NCI-H1092 (cell line): ENCODE measurements at regions not wholly inside any gene's neighbourhood (a gene's known extent, or its start where the extent isn't known, plus 50 kb on each side); places are given as distances from the start of the nearest gene placed in this dataset.
A peak's percentile ranks its signal among the peaks of the same experiment; 100 is the strongest.
"Not testable (repeated sequence)": the region's sequence is repeated elsewhere in the genome, so short reads cannot be mapped to it uniquely, and the experiment has no call there.

ENCODE experiments used
- DNase-seq: peaks from one replicate; lab custom pipeline; 2025; lab: John Stamatoyannopoulos, UW

DNA sequence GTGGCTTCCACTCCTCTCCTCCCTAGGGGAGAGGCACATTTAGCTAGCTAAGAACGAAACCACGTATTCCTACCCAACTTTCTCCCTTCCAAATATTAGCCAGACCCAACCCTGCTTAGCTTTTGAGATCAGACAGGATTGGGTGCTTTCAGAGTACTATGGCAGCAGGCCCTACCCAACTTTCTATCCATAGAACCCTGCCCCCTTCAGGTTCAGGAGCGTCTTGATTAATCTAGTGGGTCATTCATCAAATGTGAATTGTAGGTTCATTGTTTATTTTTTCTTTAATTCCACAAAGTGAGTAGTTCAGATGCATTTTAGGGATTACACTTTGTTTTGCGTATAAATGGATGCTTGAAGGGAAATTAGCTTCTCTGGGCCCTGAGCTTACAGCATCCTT, 188.3 kb downstream of the MIB1 start:
- no peak for DNase-seq

DNA sequence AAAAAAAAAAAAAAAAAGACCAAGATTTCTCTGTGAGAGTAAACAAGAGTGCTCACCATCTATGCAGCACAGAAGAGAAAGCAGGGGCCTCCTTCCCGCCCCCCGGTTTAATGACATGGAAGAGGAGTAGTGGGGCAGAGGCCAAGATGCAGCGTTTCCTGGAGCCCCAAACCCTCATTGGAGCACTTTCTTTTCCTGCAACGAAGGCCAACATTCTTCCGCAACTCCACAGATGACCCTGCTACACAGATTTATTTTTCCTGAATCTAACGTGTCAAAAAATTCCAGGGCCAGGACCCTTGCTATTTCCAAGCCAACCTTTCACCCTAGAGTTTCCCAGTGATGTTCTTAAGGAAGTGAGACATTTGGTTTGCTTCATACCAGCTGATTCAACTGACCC, 189.6 kb downstream of the MIB1 start:
- DNase-seq, result no peak

DNA sequence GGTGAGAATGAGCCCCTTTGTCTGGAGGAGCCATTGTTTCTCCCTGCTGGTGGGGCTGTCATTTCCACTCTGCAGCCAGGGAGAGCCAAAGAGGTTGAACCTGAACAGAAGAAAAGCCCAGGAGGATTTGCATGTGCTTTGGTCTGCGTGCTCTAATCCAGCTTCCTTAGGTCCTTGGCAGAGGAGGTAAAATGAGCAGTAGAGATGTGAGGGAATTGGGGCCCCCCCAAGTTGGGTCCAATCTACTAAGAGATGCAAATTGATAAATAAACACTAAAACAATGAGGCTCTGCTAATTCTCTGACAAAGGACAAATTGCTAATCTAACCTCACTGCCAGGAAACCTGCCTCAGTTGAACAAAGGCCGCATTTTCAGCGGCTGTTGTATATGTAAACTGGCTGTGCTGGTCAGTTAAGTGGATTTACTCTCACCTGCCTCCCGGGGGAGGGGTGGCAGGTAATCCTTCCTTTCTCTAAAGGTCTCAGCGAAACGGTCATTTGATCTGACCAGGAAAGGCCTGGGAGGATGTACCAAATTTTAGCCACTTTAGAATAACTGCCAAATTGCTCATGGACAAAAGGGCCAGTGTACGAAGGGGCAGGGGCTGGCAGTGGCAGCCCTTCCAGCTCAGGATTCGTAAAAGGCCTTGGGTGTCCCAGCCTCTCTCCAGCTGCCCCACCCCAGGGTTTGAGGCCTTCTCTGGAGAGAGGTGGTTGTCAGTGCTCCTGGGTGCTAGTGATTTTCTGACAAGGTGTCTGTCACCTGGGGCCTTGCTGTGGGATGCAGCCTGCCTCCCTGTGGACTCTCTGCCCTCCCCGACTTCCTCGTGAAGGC, 193.6 kb downstream of the MIB1 start:
- no peak for DNase-seq

GRCh38 chr18:21934766-21935015, 194.1 kb downstream of the MIB1 start:
- DNase-seq, result no peak

- no peak for DNase-seq
These were observed 202.9 kb downstream of the MIB1 start for GRCh38 chr18:21943456-21943855.

- DNase-seq, result no peak
These were observed 208.9 kb downstream of the MIB1 start for GRCh38 chr18:21949326-21950015.

- DNase-seq, result peak; percentile 54
These were observed 213.4 kb upstream of the GATA6 start for GRCh38 chr18:21955757-21956652.

GRCh38 chr18:21958263-21958662, 211.1 kb upstream of the GATA6 start:
- DNase-seq, result no peak

DNA sequence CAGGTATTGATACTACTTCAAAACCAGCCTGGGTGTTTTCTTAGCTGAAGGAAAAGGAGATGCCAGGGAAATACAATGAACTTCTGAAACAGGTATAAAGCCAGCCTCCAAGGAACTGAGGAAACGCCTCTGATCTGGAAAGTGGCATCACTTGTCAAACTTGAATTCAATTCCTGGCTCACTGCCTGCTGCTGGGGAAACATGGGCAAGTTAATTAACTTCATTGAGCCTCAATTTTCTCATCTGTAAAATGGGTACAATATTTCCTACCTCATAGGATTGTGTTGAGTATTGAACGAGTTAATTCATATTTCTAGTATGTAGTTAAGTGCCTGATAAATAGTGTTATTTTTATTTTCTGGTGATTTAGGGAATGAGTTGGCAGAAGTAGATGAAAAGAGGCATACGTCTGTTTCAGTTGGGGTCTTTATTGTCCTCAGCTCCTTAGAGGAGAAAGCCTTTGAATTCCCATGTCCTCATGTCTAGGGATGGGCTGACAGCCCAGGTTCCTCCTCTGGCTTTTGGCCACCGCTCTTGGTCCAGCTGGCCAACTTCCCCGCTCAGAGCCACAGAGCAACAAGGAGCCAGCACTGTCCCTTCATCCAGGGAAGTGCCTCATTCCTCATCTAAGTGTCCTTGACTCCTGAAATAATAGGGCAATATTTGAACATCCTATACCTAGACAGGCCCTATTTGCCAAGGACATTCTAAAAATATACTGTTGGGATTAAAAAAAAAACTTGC, 210.5 kb upstream of the GATA6 start:
- no peak for DNase-seq

GRCh38 chr18:21960189-21960588, 209.2 kb upstream of the GATA6 start:
- DNase-seq, result no peak

- DNase-seq, result no peak
These were observed 206.1 kb upstream of the GATA6 start for GRCh38 chr18:21963336-21963735.

DNA sequence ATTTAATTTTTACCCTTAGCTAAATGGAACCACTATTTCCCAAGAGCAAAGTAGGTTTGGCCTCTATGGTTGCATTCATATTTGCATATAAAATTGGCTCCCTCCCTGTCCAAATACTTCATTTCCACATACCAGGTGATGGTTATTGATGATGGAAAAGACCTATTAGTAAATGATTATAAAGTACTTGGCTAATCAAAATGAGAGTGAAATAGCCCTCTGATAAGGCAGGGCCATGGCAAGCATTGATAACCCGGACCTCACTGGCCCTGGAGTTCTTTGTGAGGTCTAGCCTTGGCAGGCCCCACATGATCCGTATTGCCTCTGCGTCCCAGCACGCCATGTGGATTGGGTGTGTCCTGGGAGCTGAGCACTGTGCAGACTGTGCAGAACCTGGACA, 201.1 kb upstream of the GATA6 start:
- DNase-seq, result no peak

GRCh38 chr18:21972281-21972680, 197.1 kb upstream of the GATA6 start:
- no peak for DNase-seq

DNA sequence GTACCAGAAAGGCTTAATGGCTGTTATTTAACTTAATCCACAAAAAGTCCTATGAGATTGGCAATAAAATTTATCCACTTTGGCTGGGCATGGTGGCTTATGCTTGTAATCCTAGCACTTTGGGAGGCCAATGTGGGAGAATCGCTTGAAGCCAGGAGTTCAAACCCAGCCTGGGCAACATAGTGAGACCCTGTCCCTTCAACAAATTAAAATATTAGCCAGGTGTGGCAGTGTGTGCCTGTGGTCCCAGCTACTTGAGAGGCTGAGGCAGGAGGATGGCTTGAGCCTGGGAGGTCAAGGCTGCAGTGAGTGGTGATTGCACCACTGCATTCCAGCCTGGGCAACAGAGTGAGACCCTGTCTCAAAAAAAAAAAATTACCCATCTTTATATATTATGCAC, 193.4 kb upstream of the GATA6 start:
- not testable (repeated sequence) for DNase-seq

DNA sequence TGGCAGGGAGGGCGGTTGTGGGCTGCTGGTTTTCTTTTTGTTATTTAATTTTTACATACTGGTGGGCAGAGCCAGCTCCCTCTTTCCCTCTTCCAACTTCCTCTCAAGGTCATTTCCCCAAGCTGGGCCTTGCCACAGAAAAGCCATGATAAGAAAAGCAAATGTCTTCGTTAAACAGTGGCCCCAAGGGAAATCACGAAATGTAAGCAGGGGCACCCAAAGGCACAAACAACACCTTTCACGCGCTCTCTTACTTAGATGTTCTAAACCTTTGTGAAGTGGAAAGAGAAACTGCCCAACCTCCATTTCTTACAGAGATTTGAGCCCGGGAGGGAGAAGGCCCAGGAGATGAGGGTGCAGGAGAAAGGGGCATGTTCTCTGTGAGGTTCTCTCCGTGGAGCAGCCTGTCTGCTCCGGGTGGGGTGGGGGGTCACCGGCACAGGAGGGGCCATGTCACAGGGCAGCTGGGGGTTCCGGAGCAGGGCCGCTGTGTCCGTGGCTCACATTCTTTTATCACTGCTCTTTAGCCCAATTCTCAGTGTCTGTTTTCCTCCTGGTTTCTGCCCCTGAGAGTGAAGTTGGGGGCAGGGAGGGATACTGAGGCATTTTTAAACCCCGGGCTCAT, 190.7 kb upstream of the GATA6 start:
- DNase-seq, result no peak

- DNase-seq, result no peak
These were observed 190.2 kb upstream of the GATA6 start for GRCh38 chr18:21979171-21979560.

DNA sequence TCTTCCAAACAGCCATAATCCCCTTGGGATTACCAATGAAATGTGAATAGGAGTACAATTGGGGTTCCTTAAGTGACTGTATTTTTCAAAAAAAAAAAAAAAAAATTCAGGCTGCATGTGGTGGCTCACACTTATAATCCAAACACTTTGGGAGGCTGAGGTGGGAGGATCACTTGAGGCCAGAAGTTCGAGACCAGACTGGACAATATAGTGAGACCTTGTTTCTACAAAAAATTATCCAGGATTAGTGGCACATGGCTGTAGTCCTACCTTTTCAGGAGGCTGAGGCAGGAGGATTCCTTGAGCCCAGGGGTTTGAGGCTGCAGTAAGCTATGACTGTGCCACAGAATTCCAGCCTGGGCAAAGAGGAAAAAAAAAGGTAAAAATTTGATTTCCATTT, 189.6 kb upstream of the GATA6 start:
- no peak for DNase-seq

GRCh38 chr18:21980744-21981143, 188.6 kb upstream of the GATA6 start:
- no peak for DNase-seq

DNA sequence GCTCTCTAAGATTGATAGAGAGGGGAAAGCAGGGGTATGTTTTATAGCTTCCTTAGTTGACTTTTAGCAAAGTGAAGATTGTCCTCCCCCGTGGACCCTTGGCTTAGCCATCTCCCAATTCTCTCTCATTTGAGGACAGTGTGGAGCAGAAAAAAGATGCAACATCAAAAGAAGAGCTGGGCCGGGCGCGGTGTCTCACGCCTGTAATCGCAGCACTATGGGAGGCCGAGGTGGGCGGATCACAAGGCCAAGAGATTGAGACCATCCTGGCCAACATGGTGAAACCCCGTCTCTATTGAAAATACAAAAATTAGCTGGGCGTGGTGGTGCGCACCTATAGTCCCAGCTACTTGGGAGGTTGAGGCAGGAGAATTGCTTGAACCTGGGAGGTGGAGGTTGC, 187.9 kb upstream of the GATA6 start:
- DNase-seq, result not testable (repeated sequence)

DNA sequence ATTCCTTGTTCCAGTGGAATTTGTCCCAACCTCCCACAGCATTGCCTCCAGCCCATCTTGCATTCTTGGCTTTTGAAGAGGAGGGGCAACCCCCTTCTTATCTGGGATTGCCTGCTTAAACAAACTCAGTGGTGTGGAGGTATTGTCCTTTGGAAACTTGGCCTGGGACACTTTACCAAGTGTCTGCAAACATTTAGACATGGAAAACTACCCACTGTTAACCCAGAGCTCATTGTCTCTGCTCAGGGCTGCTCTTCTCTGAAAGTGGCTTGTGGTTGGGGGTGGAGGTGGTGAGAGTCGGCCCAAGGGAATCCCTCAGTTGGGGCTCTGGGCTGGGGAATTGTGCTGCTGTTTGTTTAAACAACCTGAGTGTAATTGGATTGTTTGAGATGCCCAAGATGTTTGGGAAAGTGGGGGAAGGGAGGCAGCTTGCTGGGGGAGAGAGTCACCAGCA, 178.3 kb upstream of the GATA6 start:
- no peak for DNase-seq

DNA sequence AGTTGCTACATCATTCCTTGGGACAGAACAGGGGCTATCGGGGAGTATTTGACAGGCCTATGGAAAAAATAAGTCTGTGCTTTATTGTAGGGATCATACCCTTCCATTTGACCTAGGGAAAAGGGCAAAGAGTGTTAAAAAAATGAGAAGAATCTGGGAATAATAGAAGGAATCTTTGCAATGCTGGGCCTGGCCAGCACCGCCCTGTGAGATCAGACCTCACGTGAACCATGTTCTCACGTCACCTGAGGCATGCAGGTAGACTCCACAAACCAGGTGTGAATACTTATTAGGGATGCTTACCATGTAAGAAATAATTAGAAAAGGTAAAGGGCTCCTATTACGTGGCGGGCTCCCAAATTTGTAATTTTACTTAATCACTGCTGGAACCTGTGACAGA, 177.5 kb upstream of the GATA6 start:
- no peak for DNase-seq
